ENCODE measurements at regions not wholly inside any gene's neighbourhood (a gene's known extent, or its start where the extent isn't known, plus 50 kb on each side); places are given as distances from the start of the nearest gene placed in this dataset.

GRCh38 chr9:103410059-103410458, 414.9 kb downstream of the CYLC2 start:
- TF ChIP-seq CTCF (IDR thresholded peaks at IDR 0.05) (no peak), POLR2A (IDR thresholded peaks at IDR 0.05) (no peak)
